HG03095 (cell line): ENCODE measurements at regions not wholly inside any gene's neighbourhood (a gene's known extent, or its start where the extent isn't known, plus 50 kb on each side); places are given as distances from the start of the nearest gene placed in this dataset.
"Not testable (repeated sequence)": the region's sequence is repeated elsewhere in the genome, so short reads cannot be mapped to it uniquely, and the experiment has no call there.

Source experiments
- ATAC-seq: cut with Tn5 transposase; IDR thresholded peaks from one replicate; pipeline ENCODE4 v1.9.1; 2021; ENCODE audit warnings: moderate library complexity; ENCODE audit not compliant: unreplicated experiment

DNA sequence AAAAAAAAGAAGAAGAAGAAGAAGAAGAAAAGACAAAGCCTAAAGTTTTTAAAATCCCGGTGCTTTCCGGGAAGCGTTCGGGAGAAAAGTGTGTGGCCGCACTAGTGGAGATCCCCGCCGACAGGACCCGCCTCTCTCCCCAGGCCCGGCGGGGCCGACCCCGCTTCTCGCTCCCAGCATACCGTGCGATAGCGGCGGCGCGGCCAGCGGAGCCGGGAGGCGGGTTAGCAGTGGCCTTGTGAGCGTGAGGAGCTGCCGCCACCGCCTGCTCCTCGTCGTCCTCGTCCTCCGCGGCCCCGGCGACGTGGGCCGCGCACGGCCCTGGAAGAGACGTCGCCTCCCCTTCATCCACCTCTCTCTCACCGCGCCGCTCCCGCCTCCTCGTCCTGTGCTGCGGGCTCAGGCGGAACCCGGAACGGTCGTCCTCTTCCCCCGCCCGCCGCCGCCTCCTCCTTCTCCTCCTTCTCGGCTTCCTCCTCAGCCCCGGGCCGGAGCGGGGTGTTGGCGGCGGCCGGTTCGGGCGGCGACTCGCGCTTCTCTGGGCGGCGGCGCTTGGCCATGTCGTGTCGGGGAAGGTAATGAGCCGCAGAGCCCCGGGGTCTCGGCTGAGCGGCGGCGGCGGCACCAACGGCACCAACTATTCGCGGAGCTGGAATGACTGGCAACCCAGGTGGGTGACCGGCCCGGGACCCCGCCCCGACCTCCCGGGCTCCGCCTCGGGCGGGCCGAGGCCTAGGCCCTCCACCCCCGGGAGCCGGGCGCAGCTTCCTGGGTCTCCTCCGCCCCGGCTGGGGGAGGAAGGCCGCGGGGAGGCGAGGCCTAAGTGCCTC, 62.6 kb upstream of the CDR2 start:
- ATAC-seq, result peak; percentile 72

DNA sequence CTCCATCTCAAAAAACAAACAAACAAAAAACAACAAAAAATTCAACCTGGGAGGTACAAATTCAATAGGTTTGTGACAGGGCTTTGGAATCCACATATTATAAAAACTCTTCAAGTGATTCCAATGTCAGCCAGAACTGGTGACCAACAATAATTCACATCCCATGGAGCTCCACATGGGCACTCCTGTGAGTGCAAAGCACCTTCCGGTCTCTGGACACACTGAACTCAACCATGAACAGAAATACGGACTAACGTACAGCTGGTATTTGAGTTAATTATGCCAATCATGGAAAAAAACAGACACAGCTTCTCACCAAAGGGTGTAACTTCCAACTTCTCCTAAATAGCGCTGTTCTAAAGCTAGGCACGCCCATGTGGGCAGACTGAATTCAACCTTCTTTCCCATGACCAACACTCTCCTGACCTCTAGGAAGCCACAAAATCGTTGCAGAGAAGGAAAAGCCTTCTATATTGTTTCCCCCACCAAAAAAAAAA, 62.0 kb upstream of the CDR2 start:
- ATAC-seq, result peak; percentile 19

DNA sequence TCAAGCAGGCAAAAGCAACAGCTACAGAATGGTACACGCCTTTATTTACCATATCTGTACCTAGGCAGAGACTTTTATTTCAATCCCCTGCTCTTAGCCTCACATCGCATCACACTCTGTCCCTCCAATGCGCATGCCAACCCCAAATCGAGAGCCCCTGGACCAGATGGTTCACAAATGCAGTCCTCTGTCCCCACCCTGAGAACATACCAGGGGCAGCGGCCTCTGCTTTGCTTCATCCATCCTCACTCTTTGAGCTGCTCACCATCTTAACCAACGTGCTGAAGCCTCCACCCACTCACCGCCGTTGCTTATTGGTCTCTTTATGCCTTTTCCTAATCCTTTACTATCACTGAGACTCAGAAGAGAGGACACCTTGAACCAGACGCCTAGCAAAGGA, 56.9 kb upstream of the CDR2 start:
- ATAC-seq, result not testable (repeated sequence)

DNA sequence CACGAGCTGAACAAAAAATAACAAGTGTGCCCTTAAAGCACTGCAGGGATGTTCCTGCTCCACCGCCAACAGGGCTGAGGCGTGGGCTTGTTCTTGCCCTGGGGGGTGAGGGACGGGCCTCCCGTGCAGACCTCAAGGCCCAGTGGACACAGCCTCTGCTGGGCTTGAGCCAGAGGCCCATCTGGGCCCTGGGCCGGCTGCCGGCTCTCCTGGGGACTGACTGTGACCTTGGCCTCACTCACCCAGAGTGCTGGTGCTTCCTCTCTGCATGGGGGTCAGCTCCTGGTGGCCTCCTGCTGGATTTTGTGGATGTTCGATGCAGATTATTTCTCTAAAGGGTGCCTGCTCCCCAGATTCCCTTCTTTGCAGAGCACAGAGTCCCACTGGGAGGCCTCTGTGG, 54.2 kb upstream of the CDR2 start:
- no peak for ATAC-seq

DNA sequence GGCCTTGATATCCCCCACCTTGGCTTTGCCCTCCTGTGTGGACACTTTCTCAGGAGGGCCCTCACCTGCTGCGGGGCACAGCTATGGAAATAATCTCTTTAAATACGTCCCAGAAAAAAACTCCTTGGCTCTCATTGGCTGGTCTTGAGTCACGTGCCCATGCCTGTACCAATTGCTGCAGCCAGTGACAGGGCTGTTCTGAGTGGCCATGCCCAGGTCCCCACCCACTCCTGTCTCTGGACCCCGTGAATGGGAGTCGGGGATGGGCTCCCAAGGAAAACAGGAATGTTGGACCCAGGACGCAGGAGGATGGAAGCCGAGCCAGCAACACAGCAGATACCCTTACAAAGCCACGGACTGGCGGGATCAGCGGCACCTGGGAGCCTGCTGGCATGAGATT, 53.1 kb upstream of the CDR2 start:
- no peak for ATAC-seq

DNA sequence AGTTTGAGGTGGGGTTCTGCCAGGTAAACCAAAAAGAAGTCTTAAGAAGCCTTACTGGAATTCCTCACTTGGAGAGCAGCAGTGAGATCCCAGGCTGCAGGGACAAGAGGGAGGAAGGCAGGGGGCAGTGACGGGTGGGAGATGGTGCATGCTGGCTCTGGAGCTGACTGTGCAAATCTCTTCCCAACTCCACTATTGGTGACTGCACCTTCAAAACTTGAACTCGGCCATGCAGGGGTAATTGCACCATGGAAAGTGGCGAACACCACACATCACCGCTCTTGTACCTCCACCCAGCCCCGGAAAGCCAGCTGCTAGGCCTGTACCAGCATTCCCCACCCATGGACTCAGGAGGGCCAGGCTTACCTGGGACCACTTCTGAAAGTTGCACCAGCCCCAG, 51.4 kb upstream of the CDR2 start:
- no peak for ATAC-seq

DNA sequence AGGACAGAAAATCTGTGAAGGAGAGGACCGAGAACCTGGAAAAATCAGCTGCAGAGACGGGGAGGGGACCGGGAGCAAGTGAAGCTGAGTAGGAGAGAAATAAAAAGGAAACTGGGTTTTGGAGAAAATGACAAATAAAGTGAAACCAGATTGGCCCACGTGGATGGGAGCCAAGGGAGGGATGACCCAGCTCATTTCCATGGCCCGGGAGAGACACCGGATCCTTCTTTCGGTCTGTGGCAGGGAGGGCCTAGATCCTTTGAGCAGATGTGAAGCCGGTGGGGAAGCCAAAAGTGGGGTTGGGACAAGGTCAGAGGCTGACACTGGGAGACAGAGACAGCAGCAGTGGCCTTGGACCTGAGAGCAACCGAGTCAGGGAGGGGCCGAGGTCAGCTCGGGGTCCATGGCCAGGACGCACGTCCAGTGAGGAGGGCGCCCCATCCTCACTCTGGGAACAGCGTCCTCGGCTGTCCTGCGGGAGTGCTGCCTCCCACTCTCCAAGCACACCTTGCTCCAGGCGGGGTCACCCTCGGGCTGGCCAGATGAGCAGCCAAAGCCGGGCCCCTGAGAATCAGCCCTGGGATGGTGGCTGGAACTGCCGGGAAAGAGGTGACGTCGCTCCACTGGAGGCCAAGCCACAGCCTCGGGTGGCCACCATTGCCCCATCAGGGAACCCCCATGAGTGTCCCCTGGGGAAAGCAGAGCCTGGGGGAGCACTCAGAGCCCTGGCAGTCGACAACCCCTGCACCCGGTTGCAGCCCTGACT, 50.8 kb upstream of the CDR2 start:
- no peak for ATAC-seq

DNA sequence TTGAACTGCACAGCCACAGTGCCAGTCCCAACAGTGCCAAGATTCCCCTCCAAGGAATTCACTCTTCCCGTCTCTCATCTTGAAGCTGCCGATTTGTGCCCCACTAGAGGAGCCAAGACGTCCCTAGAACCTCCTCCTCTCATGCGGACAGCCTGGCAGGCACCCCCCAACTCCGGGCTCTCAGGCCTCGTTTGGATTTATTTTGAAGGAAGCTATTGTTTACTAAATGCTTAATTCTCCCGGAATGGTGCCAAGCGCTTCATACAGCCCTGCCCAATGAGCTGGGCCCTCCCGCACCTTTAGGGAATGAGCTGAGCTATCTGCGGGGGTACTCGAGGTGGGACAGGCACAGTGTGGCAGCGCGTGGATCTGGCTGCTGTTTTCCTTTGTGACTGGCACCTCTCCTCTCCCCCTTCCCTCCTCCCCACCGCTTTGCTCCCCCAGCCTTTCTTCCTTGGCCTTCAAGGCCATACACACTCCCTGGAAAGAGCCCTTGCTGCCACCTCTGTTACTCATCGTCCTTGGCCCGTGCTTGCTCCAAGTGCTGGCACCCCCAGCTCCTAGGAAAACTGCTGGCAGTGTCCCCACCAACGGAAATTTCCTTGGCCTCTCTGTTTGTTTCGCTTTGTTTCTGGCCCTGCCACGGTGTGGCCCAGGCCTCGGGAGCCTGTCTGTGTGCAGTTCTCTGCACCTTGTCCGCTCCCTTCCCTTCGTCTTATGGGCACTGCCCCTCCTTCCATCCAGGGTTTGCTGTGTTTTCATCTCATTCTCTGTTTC, 49.9 kb upstream of the CDR2 start:
- no peak for ATAC-seq
